Activated CD4-positive, alpha-beta memory T cell treated with anti-CD3 and anti-CD28 coated beads for 36 hours (primary cell): ENCODE measurements at regions not wholly inside any gene's neighbourhood (a gene's known extent, or its start where the extent isn't known, plus 50 kb on each side); places are given as distances from the start of the nearest gene placed in this dataset.

ENCODE experiments used
- CTCF ChIA-PET: fragments of 350-600 bp; sonication (Branson Sonifier 250); formaldehyde crosslinking; loops from one replicate; lab custom pipeline; 2021; ENCODE audit warnings: antibody characterized with exemption, inconsistent platforms; lab: Charles Lee
- POLR2A ChIA-PET: fragments of 350-600 bp; sonication (Branson Sonifier 250); formaldehyde crosslinking; loops from one replicate; lab custom pipeline; 2021; ENCODE audit warnings: antibody characterized with exemption; lab: Charles Lee
- DNase-seq: peaks from one replicate; pipeline ENCODE4 v3.0.0-alpha.2; 2020
- H3K27ac Mint-ChIP-seq: one replicate; pipeline ENCODE4 v1.8.0; 2021; ENCODE audit warnings: mixed read lengths
- H3K27me3 Mint-ChIP-seq: one replicate; pipeline ENCODE4 v1.8.0; 2021; ENCODE audit warnings: mixed read lengths
- H3K36me3 Mint-ChIP-seq: one replicate; pipeline ENCODE4 v1.8.0; 2021; ENCODE audit warnings: mixed read lengths
- H3K4me1 Mint-ChIP-seq: one replicate; pipeline ENCODE4 v1.8.0; 2021; ENCODE audit warnings: low read depth, mixed read lengths
- H3K4me3 Mint-ChIP-seq: one replicate; pipeline ENCODE4 v1.8.0; 2021; ENCODE audit warnings: mild to moderate bottlenecking, mixed read lengths
- H3K9me3 Mint-ChIP-seq: one replicate; pipeline ENCODE4 v1.8.0; 2021; ENCODE audit warnings: mixed read lengths
- intact Hi-C: fragments of 100-400 bp; cut with micrococcal nuclease; formaldehyde crosslinking; loops from one replicate; pipeline ENCODE4 v1.15.1; 2023

GRCh38 chr11:37598381-37598780 is 1000.3 kb upstream of the RAG2 start:
- Mint-ChIP-seq H3K27ac (no peak overlapping the region), H3K9me3 (peaks cover 20% of the 10 kb centered on the region)
- CTCF ChIA-PET: no interaction called here

GRCh38 chr11:37597776-37598175 is 999.7 kb upstream of the RAG2 start:
- Mint-ChIP-seq H3K4me3 (no peak overlapping the region), H3K36me3 (no peaks in the 10 kb centered on the region), H3K27me3 (no peaks in the 10 kb centered on the region), H3K27ac (no peak overlapping the region), H3K9me3 (peaks cover 17% of the 10 kb centered on the region), H3K4me1 (no peaks in the 10 kb centered on the region)
- intact Hi-C loops: no loop called here
- no peak for DNase-seq
- POLR2A ChIA-PET: no interaction called here
- CTCF ChIA-PET: no interaction called here

More at GRCh38 chr11:37598381-37598780, 1000.3 kb upstream of the RAG2 start:
- Mint-ChIP-seq H3K27me3 (no peaks in the 10 kb centered on the region), H3K4me1 (no peaks in the 10 kb centered on the region), H3K36me3 (no peaks in the 10 kb centered on the region), H3K4me3 (no peak overlapping the region)
- intact Hi-C loops: no loop called here
- no peak for DNase-seq
- POLR2A ChIA-PET: no interaction called here

- no peak overlapping the region for H3K27ac Mint-ChIP-seq
- ChIA-PET CTCF (no interaction called here), POLR2A (no interaction called here)
- no peak overlapping the region for H3K4me3 Mint-ChIP-seq
- no peaks in the 10 kb centered on the region for H3K36me3 Mint-ChIP-seq
- peaks cover 9% of the 10 kb centered on the region for H3K9me3 Mint-ChIP-seq
- no peaks in the 10 kb centered on the region for H3K27me3 Mint-ChIP-seq
- no peak for DNase-seq
- H3K4me1 Mint-ChIP-seq: no peaks in the 10 kb centered on the region
- intact Hi-C loops: no loop called here
Measured at GRCh38 chr11:37595845-37596244, 997.8 kb upstream of the RAG2 start.

- no peak overlapping the region for H3K27ac Mint-ChIP-seq
- no peak overlapping the region for H3K4me3 Mint-ChIP-seq
- CTCF ChIA-PET: no interaction called here
- intact Hi-C loops: no loop called here
- H3K36me3 Mint-ChIP-seq: no peaks in the 10 kb centered on the region
- DNase-seq: no peak
- no peaks in the 10 kb centered on the region for H3K27me3 Mint-ChIP-seq
- peaks cover 23% of the 10 kb centered on the region for H3K9me3 Mint-ChIP-seq
- no peaks in the 10 kb centered on the region for H3K4me1 Mint-ChIP-seq
- POLR2A ChIA-PET: no interaction called here
Measured at GRCh38 chr11:37574361-37574760, 976.3 kb upstream of the RAG2 start.

GRCh38 chr11:37572491-37573171 is 974.6 kb upstream of the RAG2 start:
- no peak overlapping the region for H3K4me3 Mint-ChIP-seq
- ChIA-PET POLR2A (no interaction called here), CTCF (no interaction called here)
- no peak for DNase-seq
- no peaks in the 10 kb centered on the region for H3K4me1 Mint-ChIP-seq
- H3K27me3 Mint-ChIP-seq: no peaks in the 10 kb centered on the region
- H3K9me3 Mint-ChIP-seq: peaks cover 19% of the 10 kb centered on the region
- H3K27ac Mint-ChIP-seq: no peak overlapping the region
- intact Hi-C loops: no loop called here
- no peaks in the 10 kb centered on the region for H3K36me3 Mint-ChIP-seq

- intact Hi-C loops: no loop called here
- Mint-ChIP-seq H3K27ac (no peak overlapping the region), H3K36me3 (no peaks in the 10 kb centered on the region), H3K27me3 (no peaks in the 10 kb centered on the region), H3K4me3 (no peak overlapping the region), H3K4me1 (no peaks in the 10 kb centered on the region), H3K9me3 (peaks cover 19% of the 10 kb centered on the region)
- ChIA-PET POLR2A (no interaction called here), CTCF (no interaction called here)
- DNase-seq: no peak
Measured at GRCh38 chr11:37571246-37571645, 973.2 kb upstream of the RAG2 start.

- no peak overlapping the region for H3K4me3 Mint-ChIP-seq
- ChIA-PET CTCF (no interaction called here), POLR2A (no interaction called here)
- peaks cover 11% of the 10 kb centered on the region for H3K9me3 Mint-ChIP-seq
- H3K27ac Mint-ChIP-seq: no peak overlapping the region
- H3K4me1 Mint-ChIP-seq: no peaks in the 10 kb centered on the region
- H3K36me3 Mint-ChIP-seq: no peaks in the 10 kb centered on the region
- H3K27me3 Mint-ChIP-seq: no peaks in the 10 kb centered on the region
- intact Hi-C loops: no loop called here
- no peak for DNase-seq
Measured at GRCh38 chr11:37560991-37561390, 963.0 kb upstream of the RAG2 start.

GRCh38 chr11:37560346-37560745 is 962.3 kb upstream of the RAG2 start:
- Mint-ChIP-seq H3K4me1 (no peaks in the 10 kb centered on the region), H3K27ac (no peak overlapping the region), H3K27me3 (no peaks in the 10 kb centered on the region), H3K36me3 (no peaks in the 10 kb centered on the region), H3K4me3 (no peak overlapping the region), H3K9me3 (peaks cover 13% of the 10 kb centered on the region)
- CTCF ChIA-PET: no interaction called here
- POLR2A ChIA-PET: no interaction called here
- intact Hi-C loops: no loop called here
- DNase-seq: no peak

- Mint-ChIP-seq H3K27me3 (no peaks in the 10 kb centered on the region), H3K36me3 (no peaks in the 10 kb centered on the region), H3K4me3 (no peak overlapping the region), H3K4me1 (no peaks in the 10 kb centered on the region), H3K9me3 (peaks cover 13% of the 10 kb centered on the region), H3K27ac (no peak overlapping the region)
- ChIA-PET CTCF (no interaction called here), POLR2A (no interaction called here)
- intact Hi-C loops: no loop called here
- DNase-seq: no peak
Measured at GRCh38 chr11:37558619-37559210, 960.7 kb upstream of the RAG2 start.

GRCh38 chr11:37557990-37558389 is 960.0 kb upstream of the RAG2 start:
- intact Hi-C loops: no loop called here
- no peaks in the 10 kb centered on the region for H3K4me1 Mint-ChIP-seq
- ChIA-PET CTCF (no interaction called here), POLR2A (no interaction called here)
- no peaks in the 10 kb centered on the region for H3K27me3 Mint-ChIP-seq
- no peaks in the 10 kb centered on the region for H3K36me3 Mint-ChIP-seq
- H3K9me3 Mint-ChIP-seq: peaks cover 13% of the 10 kb centered on the region
- no peak overlapping the region for H3K27ac Mint-ChIP-seq
- no peak overlapping the region for H3K4me3 Mint-ChIP-seq
- DNase-seq: no peak

- Mint-ChIP-seq H3K27ac (no peak overlapping the region), H3K36me3 (no peaks in the 10 kb centered on the region), H3K9me3 (peaks cover 22% of the 10 kb centered on the region), H3K4me1 (no peaks in the 10 kb centered on the region), H3K27me3 (no peaks in the 10 kb centered on the region), H3K4me3 (no peak overlapping the region)
- no peak for DNase-seq
- POLR2A ChIA-PET: no interaction called here
- CTCF ChIA-PET: no interaction called here
- intact Hi-C loops: no loop called here
Measured at GRCh38 chr11:37552284-37552683, 954.2 kb upstream of the RAG2 start.

GRCh38 chr11:37544491-37544890 is 946.5 kb upstream of the RAG2 start:
- Mint-ChIP-seq H3K9me3 (peaks cover 19% of the 10 kb centered on the region), H3K27me3 (no peaks in the 10 kb centered on the region), H3K4me1 (no peaks in the 10 kb centered on the region), H3K4me3 (no peak overlapping the region), H3K36me3 (no peaks in the 10 kb centered on the region), H3K27ac (no peak overlapping the region)
- DNase-seq: no peak
- ChIA-PET POLR2A (no interaction called here), CTCF (no interaction called here)
- intact Hi-C loops: no loop called here

- Mint-ChIP-seq H3K4me3 (no peak overlapping the region), H3K27me3 (no peaks in the 10 kb centered on the region), H3K36me3 (no peaks in the 10 kb centered on the region), H3K27ac (no peak overlapping the region), H3K4me1 (no peaks in the 10 kb centered on the region), H3K9me3 (peaks cover 35% of the 10 kb centered on the region)
- POLR2A ChIA-PET: no interaction called here
- intact Hi-C loops: no loop called here
- DNase-seq: no peak
- CTCF ChIA-PET: no interaction called here
Measured at GRCh38 chr11:37533830-37534229, 935.8 kb upstream of the RAG2 start.
